ENCODE measurements at regions not wholly inside any gene's neighbourhood (a gene's known extent, or its start where the extent isn't known, plus 50 kb on each side); places are given as distances from the start of the nearest gene placed in this dataset.

DNA sequence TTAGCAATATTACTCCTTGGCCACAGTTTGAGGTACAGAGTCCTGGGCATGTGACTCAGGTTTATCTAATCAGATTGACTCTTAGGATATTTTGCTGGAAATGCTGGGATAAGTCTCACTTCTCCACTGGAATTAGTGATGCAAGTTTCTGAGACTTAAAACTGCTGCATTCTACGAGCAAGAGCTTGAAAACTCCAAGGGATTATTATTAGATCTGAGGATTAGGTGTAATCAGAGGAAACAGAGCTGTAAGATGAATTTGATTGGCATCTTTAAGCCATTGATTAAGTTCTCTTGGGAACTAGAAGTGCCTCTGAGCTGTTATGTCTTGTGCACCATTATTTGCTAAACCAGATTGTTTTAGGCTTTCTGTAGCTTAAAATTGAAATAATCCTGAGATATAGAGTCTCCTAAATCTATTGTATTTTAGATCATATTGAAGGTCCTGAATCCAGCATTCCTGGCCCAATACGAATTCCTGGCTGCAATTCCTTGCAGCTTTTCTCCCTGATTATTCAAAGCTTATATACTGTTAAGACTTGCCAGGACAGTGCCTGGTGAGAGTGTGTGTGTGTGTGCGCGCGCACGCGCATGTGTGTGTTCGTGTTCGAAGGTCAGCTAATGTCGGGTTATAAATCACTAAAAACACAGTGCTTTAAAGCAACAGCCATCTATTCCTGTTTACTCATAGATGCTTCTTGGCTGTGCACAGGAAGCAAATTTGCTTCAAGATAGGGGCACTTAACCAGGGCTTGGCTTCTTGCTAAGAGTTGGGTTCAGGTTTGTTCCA, 735.1 kb downstream of the STIM2 start:
- TF ChIP-seq POLR2A (IDR thresholded peaks at IDR 0.05) = no peak
- no peak for TF ChIP-seq CTCF (IDR thresholded peaks at IDR 0.05)
